Myocyte (in vitro differentiated cells): ENCODE measurements at regions not wholly inside any gene's neighbourhood (a gene's known extent, or its start where the extent isn't known, plus 50 kb on each side); places are given as distances from the start of the nearest gene placed in this dataset.
"Not testable (repeated sequence)": the region's sequence is repeated elsewhere in the genome, so short reads cannot be mapped to it uniquely, and the experiment has no call there.

Source experiments
- DNase-seq: peaks from one replicate; pipeline ENCODE4 v3.0.0-alpha.2; 2012; ENCODE audit warnings: low read depth

GRCh38 chr4:110424144-110424543, 51.8 kb upstream of the ENPEP start:
- no peak for DNase-seq

- DNase-seq, result no peak
These were observed 57.3 kb upstream of the ENPEP start for GRCh38 chr4:110418641-110419040.

GRCh38 chr4:110417136-110417535, 58.8 kb upstream of the ENPEP start:
- DNase-seq, result no peak

- no peak for DNase-seq
These were observed 60.5 kb upstream of the ENPEP start for GRCh38 chr4:110415478-110415877.

GRCh38 chr4:110415041-110415440, 60.9 kb upstream of the ENPEP start:
- no peak for DNase-seq

GRCh38 chr4:110414561-110414920, 61.4 kb upstream of the ENPEP start:
- DNase-seq, result no peak

GRCh38 chr4:110413807-110414560, 62.0 kb upstream of the ENPEP start:
- DNase-seq, result peak; percentile 76

- DNase-seq, result no peak
These were observed 63.4 kb upstream of the ENPEP start for GRCh38 chr4:110412354-110413065.

- no peak for DNase-seq
These were observed 64.4 kb upstream of the ENPEP start for GRCh38 chr4:110411574-110412011.

GRCh38 chr4:110410853-110411573, 64.9 kb upstream of the ENPEP start:
- DNase-seq, result not testable (repeated sequence)

- DNase-seq, result no peak
These were observed 75.9 kb upstream of the ENPEP start for GRCh38 chr4:110400086-110400485.

- DNase-seq, result not testable (repeated sequence)
These were observed 76.9 kb upstream of the ENPEP start for GRCh38 chr4:110399046-110399445.

- DNase-seq, result no peak
These were observed 79.0 kb upstream of the ENPEP start for GRCh38 chr4:110396963-110397362.

GRCh38 chr4:110395421-110395820, 80.5 kb upstream of the ENPEP start:
- no peak for DNase-seq

- no peak for DNase-seq
These were observed 81.1 kb upstream of the ENPEP start for GRCh38 chr4:110394871-110395270.

GRCh38 chr4:110381784-110382183, 94.2 kb upstream of the ENPEP start:
- DNase-seq, result no peak

- DNase-seq, result no peak
These were observed 103.5 kb upstream of the ENPEP start for GRCh38 chr4:110372485-110372884.

GRCh38 chr4:110371016-110371770, 104.8 kb upstream of the ENPEP start:
- peak; percentile 63 for DNase-seq

- DNase-seq, result no peak
These were observed 107.5 kb upstream of the ENPEP start for GRCh38 chr4:110368409-110368808.

GRCh38 chr4:110367156-110367555, 108.8 kb upstream of the ENPEP start:
- no peak for DNase-seq

- no peak for DNase-seq
These were observed 110.2 kb upstream of the ENPEP start for GRCh38 chr4:110365761-110366160.
